Stomach smooth muscle (tissue), 2 donors: ENCODE measurements at regions not wholly inside any gene's neighbourhood (a gene's known extent, or its start where the extent isn't known, plus 50 kb on each side); places are given as distances from the start of the nearest gene placed in this dataset.

Experiments
- H3K27ac ChIP-seq: one replicate; pipeline ENCODE4 v1.7.0; 2013; ENCODE audit warnings: mild to moderate bottlenecking, low read length, inconsistent platforms
- H3K27me3 ChIP-seq, 2 donors: one replicate each; pipeline ENCODE4 v1.7.0; 2013; ENCODE audit warnings: low read length in 2 of 2; ENCODE audit not compliant: insufficient read depth in 2 of 2, control insufficient read depth in 1 of 2
- H3K36me3 ChIP-seq, 2 donors: one replicate each; pipeline ENCODE4 v1.7.0; 2013; ENCODE audit warnings: low read length in 2 of 2; ENCODE audit not compliant: control insufficient read depth in 2 of 2, insufficient read depth in 2 of 2
- H3K4me1 ChIP-seq: one replicate; pipeline ENCODE4 v1.7.0; 2013; ENCODE audit warnings: low read length; ENCODE audit not compliant: control insufficient read depth, insufficient read depth
- H3K4me3 ChIP-seq, 2 donors: one replicate each; pipeline ENCODE4 v1.7.0; 2013; ENCODE audit warnings: low read length in 2 of 2
- H3K9ac ChIP-seq, 2 donors: one replicate each; pipeline ENCODE4 v1.7.0; 2013; ENCODE audit warnings: low read length in 2 of 2, mild to moderate bottlenecking in 1 of 2
- H3K9me3 ChIP-seq, 2 donors: one replicate each; pipeline ENCODE4 v1.7.0; 2013; ENCODE audit warnings: low read length in 2 of 2; ENCODE audit not compliant: control insufficient read depth in 2 of 2
- donor health status: healthy.
- donor health status: Pancreatic carcinoma.

GRCh38 chr7:54847921-54848320 lies 88.9 kb upstream of the SEC61G start:
- Histone ChIP-seq H3K27me3 (no peaks in the 10 kb centered on the region), H3K4me1 (no peaks in the 10 kb centered on the region), H3K9me3 (no peaks in the 10 kb centered on the region), H3K9ac (no peak overlapping the region), H3K36me3 (no peaks in the 10 kb centered on the region), H3K4me3 (no peak overlapping the region), H3K27ac (no peak overlapping the region)

DNA sequence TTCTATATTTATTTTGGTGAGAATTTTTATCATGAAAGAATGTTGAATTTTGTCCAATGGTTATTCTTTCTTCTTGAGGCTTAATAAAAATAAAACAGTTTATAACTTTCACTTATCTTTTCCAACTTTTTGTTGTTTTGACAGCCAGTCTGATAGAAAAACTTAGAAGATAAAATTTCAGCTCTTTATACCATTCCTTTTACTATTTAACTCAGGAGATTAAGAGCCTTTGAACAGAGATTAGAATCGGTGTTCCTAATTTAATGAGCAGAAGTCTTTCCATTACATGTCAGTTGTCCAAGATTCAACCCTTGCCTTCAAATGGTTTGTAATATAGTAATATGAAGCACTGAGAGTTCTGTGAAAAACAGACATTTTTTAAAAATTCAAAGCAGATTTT lies 97.8 kb upstream of the SEC61G start:
- Histone ChIP-seq H3K9ac (no peak overlapping the region), H3K4me1 (no peaks in the 10 kb centered on the region), H3K4me3 (no peak overlapping the region), H3K27ac (no peak overlapping the region), H3K27me3 (no peaks in the 10 kb centered on the region), H3K36me3 (no peaks in the 10 kb centered on the region), H3K9me3 (no peaks in the 10 kb centered on the region)

- Histone ChIP-seq H3K36me3 (no peaks in the 10 kb centered on the region), H3K4me3 (no peak overlapping the region), H3K9ac (no peak overlapping the region), H3K4me1 (no peaks in the 10 kb centered on the region), H3K27ac (no peak overlapping the region), H3K9me3 (no peaks in the 10 kb centered on the region), H3K27me3 (no peaks in the 10 kb centered on the region)
Observed at GRCh38 chr7:54857294-54857693, 98.3 kb upstream of the SEC61G start.

- Histone ChIP-seq H3K4me3 (no peak overlapping the region), H3K27me3 (no peaks in the 10 kb centered on the region), H3K9ac (no peak overlapping the region), H3K4me1 (no peaks in the 10 kb centered on the region), H3K36me3 (no peaks in the 10 kb centered on the region), H3K27ac (no peak overlapping the region), H3K9me3 (no peaks in the 10 kb centered on the region)
Observed at GRCh38 chr7:54858008-54858692, 99.1 kb upstream of the SEC61G start.

GRCh38 chr7:54859066-54859465 lies 100.1 kb upstream of the SEC61G start:
- no peaks in the 10 kb centered on the region for H3K4me1 ChIP-seq
- H3K9ac ChIP-seq: no peak overlapping the region
- H3K27ac ChIP-seq: no peak overlapping the region
- H3K9me3 ChIP-seq: no peaks in the 10 kb centered on the region
- no peak overlapping the region for H3K4me3 ChIP-seq
- H3K36me3 ChIP-seq: no peaks in the 10 kb centered on the region
- peaks cover 0 to under 1% of the 10 kb centered on the region in 2 donors for H3K27me3 ChIP-seq

DNA sequence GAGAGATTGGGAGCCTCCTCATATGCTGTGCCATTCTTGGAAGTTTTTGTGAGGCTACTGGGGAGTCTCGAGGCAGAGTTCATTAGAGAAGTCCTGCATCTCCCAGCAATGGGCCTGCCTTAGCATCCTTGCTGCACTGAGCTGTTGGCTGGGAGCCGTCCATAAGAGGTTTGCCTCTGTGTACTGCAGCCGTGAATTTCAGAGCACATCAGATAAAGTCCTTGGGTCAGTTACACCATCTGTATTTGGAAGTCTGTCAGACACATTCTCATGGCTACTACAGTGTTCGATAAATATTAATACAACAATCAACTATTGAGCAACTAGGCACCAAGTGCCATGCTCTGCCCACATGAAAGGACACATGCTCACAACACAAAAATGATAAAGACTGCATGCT lies 100.5 kb upstream of the SEC61G start:
- no peaks in the 10 kb centered on the region for H3K36me3 ChIP-seq
- no peak overlapping the region for H3K9ac ChIP-seq
- H3K9me3 ChIP-seq: no peaks in the 10 kb centered on the region
- H3K4me1 ChIP-seq: no peaks in the 10 kb centered on the region
- H3K27me3 ChIP-seq: peaks cover 0 to 2% of the 10 kb centered on the region in 2 donors
- H3K27ac ChIP-seq: no peak overlapping the region
- no peak overlapping the region for H3K4me3 ChIP-seq

- Histone ChIP-seq H3K27ac (no peak overlapping the region), H3K9ac (no peak overlapping the region), H3K9me3 (no peaks in the 10 kb centered on the region), H3K4me1 (no peaks in the 10 kb centered on the region), H3K36me3 (no peaks in the 10 kb centered on the region), H3K4me3 (no peak overlapping the region), H3K27me3 (peaks cover 0 to 2% of the 10 kb centered on the region in 2 donors)
Observed at GRCh38 chr7:54860003-54860775, 101.2 kb upstream of the SEC61G start.

DNA sequence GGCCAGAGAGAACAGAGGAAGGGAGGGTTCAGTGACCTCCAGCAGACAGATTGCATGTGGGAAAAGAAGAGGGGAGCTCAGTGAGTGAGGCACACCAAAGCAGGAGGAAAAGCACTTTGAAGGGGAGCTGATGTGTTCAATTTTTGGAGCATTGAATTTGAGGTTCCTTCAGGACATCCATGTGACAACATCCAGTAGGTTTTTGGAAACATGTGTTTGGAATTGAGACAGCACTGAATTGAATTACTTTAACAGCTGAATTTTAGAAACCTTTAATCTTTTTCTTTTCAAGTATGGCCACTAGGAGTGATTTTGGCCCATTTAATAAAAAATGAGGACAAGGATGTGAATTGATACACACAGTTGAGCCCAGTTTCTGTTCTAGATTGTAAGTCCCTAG lies 101.8 kb upstream of the SEC61G start:
- H3K9me3 ChIP-seq: no peaks in the 10 kb centered on the region
- peaks cover 0 to 2% of the 10 kb centered on the region in 2 donors for H3K27me3 ChIP-seq
- H3K4me3 ChIP-seq: no peak overlapping the region
- no peaks in the 10 kb centered on the region for H3K4me1 ChIP-seq
- H3K36me3 ChIP-seq: no peaks in the 10 kb centered on the region
- H3K27ac ChIP-seq: no peak overlapping the region
- no peak overlapping the region for H3K9ac ChIP-seq

DNA sequence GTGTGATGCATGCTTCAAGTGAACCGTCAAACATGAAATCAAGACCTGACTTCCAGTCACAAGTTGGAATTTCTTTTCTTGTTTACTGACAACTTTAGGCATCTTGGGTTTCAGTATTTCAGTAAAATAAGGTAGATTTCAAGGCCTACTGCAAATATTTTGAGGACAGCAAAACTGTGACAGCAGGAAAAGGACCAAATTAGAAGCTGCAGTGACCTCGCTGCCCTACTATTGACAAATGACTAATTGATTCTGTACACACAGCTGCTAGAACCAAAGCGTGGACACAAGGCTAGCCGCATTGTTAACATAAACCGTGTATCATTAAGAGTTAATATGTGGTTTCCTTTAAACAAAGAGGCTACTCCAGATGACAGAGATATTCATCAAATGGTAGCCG lies 105.7 kb upstream of the SEC61G start:
- no peak overlapping the region for H3K9ac ChIP-seq
- H3K4me1 ChIP-seq: no peaks in the 10 kb centered on the region
- no peaks in the 10 kb centered on the region for H3K9me3 ChIP-seq
- no peak overlapping the region for H3K4me3 ChIP-seq
- peaks cover 0 to 2% of the 10 kb centered on the region in 2 donors for H3K27me3 ChIP-seq
- H3K27ac ChIP-seq: no peak overlapping the region
- H3K36me3 ChIP-seq: no peaks in the 10 kb centered on the region

- H3K4me1 ChIP-seq: no peaks in the 10 kb centered on the region
- no peaks in the 10 kb centered on the region for H3K9me3 ChIP-seq
- H3K4me3 ChIP-seq: no peak overlapping the region
- no peak overlapping the region for H3K27ac ChIP-seq
- H3K27me3 ChIP-seq: no peaks in the 10 kb centered on the region
- no peak overlapping the region for H3K9ac ChIP-seq
- no peaks in the 10 kb centered on the region for H3K36me3 ChIP-seq
Observed at GRCh38 chr7:54869523-54869922, 110.5 kb upstream of the SEC61G start.

DNA sequence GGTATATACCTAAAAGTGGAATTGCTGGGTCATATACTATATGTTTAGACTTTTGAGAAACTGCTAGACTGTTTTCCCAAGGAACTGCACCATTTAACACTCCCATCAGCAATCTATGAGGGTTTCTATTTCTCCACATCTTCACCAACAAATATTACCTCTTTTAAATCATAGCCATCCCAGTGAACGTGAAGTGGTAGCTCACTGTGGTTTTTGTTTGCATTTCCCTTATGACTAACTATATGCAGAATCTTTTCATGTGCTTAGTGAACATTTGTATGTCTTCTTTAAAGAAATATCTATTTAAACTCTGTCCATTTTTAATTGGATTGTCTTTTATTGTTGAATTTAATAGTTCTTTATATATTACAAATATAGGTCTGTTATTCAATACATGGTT lies 115.8 kb upstream of the SEC61G start:
- Histone ChIP-seq H3K9ac (no peak overlapping the region), H3K4me1 (no peaks in the 10 kb centered on the region), H3K27ac (no peak overlapping the region), H3K36me3 (no peaks in the 10 kb centered on the region), H3K9me3 (no peaks in the 10 kb centered on the region), H3K4me3 (no peak overlapping the region), H3K27me3 (no peaks in the 10 kb centered on the region)
